Panc1 (cell line): ENCODE measurements at regions not wholly inside any gene's neighbourhood (a gene's known extent, or its start where the extent isn't known, plus 50 kb on each side); places are given as distances from the start of the nearest gene placed in this dataset.

Source experiments
- ATAC-seq: fragments of 200-7000 bp; cut with Tn5 transposase; 2 replicates; pipeline ENCODE4 v1.9.1; 2020; ENCODE audit warnings: mild to moderate bottlenecking, moderate library complexity
- BruUV-seq: library from RNA; stranded (reverse); fragments of 400-500 nt; replicated peaks from 2 replicates; lab custom pipeline; 2021; lab: Mats Ljungman, UMichigan
- CTCF ChIA-PET: fragments of 300-600 bp; sonication (Branson Sonifier 250); formaldehyde crosslinking; loops from one replicate; lab custom pipeline; 2022; ENCODE audit warnings: antibody characterized with exemption; lab: Charles Lee
- POLR2A ChIA-PET: fragments of 300-600 bp; sonication (Branson Sonifier 250); formaldehyde crosslinking; loops from one replicate; lab custom pipeline; 2022; ENCODE audit warnings: antibody characterized with exemption; lab: Charles Lee
- DNase-seq: peaks from one replicate; pipeline ENCODE4 v3.0.0-alpha.2; 2010; ENCODE audit warnings: low read depth, low spot score
- H3K27ac ChIP-seq: 2 replicates; pipeline ENCODE4 v1.5.1; 2011; ENCODE audit warnings: mild to moderate bottlenecking, low read length, inconsistent platforms
- H3K27me3 ChIP-seq: fragments of 200-500 bp; sonication (Bioruptor generic); 2 replicates; pipeline ENCODE4 v1.6.0; 2014; ENCODE audit warnings: low read length, inconsistent platforms; ENCODE audit not compliant: control insufficient read depth, insufficient read depth
- H3K36me3 ChIP-seq: fragments of 200-500 bp; sonication (Bioruptor generic); 2 replicates; pipeline ENCODE4 v1.5.1; 2014; ENCODE audit warnings: inconsistent platforms, mild to moderate bottlenecking, low read length, moderate library complexity; ENCODE audit not compliant: control insufficient read depth, insufficient read depth
- H3K4me1 ChIP-seq: 2 replicates; pipeline ENCODE4 v1.5.1; 2011; ENCODE audit warnings: inconsistent platforms, mild to moderate bottlenecking, low read length, moderate library complexity; ENCODE audit not compliant: control insufficient read depth, insufficient read depth
- H3K4me3 ChIP-seq, 2 experiments: 2 replicates each; pipeline ENCODE4 v1.5.1; 2011 to 2012; ENCODE audit warnings: low read depth in 2 of 2, low read length in 2 of 2, mild to moderate bottlenecking in 2 of 2, inconsistent platforms in 1 of 2, moderate library complexity in 1 of 2
- H3K9me3 ChIP-seq: fragments of 200-500 bp; sonication (Bioruptor generic); 2 replicates; pipeline ENCODE4 v1.5.1; 2014; ENCODE audit warnings: low read depth, mild to moderate bottlenecking, inconsistent platforms, low read length, moderate library complexity; ENCODE audit not compliant: control insufficient read depth, insufficient read depth
- POLR2AphosphoS5 ChIP-seq: IDR thresholded peaks from 2 replicates; pipeline ENCODE4 v1.6.1; 2012; ENCODE audit warnings: mild to moderate bottlenecking, low read depth, low read length, moderate library complexity
- REST ChIP-seq, 2 experiments: IDR thresholded peaks; 2 replicates each; pipeline ENCODE4 v1.6.1; 2011 to 2012; ENCODE audit warnings: low read depth in 2 of 2, control low read depth in 1 of 2, low read length in 1 of 2, mild to moderate bottlenecking in 1 of 2, moderate library complexity in 1 of 2; ENCODE audit not compliant: insufficient read depth in 1 of 2
- SIN3A ChIP-seq: IDR thresholded peaks from 2 replicates; pipeline ENCODE4 v1.6.1; 2012; ENCODE audit warnings: low read depth, mild to moderate bottlenecking, low read length, moderate library complexity, borderline replicate concordance; ENCODE audit not compliant: insufficient read depth
- TCF7L2 ChIP-seq: IDR thresholded peaks from 2 replicates; pipeline ENCODE4 v1.6.1; 2011; ENCODE audit warnings: mild to moderate bottlenecking, low read depth, low read length, inconsistent platforms
- in situ Hi-C: cut with HindIII; loops from 2 replicates; pipeline ENCODE4 v1.10.0; 2016; ENCODE audit warnings: low sequenced_read_pairs, low pct_unique_long_range_greater_than_20kb
- intact Hi-C: fragments of 100-400 bp; cut with micrococcal nuclease; formaldehyde crosslinking; loops from one replicate; pipeline ENCODE4 v1.10.0; 2022; ENCODE audit not compliant: unreplicated experiment
- TF ChIP-seq, protein P1 (sequence below): fragments of 450-650 bp; IDR thresholded peaks from 2 replicates; pipeline ENCODE4 v1.5.1; 2017; ENCODE audit warnings: mild to moderate bottlenecking

DNA sequence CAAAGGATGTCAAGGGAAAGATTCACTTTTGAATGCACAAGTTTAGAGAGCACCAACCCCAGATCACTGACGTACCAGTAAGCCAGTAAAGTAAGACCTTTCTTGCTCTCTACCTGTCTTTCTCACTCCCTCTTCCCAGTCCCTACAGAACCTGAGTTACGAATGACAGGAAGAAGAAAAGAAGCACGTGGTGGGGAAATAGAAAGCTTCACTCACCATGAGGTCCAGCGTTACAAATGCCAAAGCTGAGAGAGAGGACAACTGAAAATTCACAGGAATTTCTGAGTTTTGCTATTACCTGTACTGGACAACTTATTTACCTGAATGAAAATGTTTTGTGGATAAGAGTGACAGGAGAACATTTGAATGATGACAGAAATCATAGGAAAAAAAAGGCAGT lies 133.2 kb upstream of the GBE1 start:
- no TSS peak for BruUV-seq
- CTCF ChIA-PET, result no interaction called here

DNA sequence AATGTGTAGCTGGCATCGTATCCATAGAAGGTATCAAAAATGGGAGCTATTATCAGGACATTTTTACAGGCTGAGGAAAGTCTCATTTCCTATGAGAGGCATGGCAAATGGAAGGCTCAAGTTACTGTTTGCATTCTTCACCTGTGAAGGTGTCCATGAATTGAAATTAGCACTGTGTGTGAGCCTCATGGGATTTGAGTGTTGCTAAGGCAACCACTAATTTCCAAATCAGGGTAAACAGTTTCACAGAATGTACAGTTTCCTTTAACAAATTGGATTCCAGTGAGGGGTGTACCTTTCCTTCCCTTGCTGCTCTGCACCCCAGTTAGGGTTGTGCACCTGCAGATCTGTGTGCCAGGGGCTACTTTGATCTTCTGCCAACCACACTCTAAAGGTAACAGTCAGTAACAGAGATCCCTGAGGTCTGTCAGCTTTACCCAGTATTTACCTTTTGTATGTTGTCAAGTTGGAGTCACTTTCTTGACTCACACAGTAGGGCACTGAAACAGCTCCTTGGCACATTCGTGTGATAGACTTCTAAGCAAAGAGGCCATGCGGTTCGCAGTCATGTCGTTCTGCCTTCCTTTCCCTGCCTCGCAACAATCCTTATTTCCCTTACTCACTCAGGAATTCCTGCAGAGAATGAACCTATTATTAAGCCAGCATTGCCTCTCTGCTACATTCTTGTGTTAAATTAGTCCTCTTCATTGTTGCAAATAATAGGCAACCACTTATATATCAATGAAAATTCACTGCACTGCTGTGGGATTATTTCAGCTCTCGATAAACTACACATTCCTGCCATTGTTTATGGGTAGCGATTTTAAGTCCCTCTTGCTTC lies 129.8 kb upstream of the GBE1 start:
- H3K9me3 ChIP-seq, result no peaks in the 10 kb centered on the region
- DNase-seq (no peak), ATAC-seq (no peak)
- H3K4me3 ChIP-seq, result no peak overlapping the region
- in situ Hi-C loops (no loop called here), intact Hi-C loops (no loop called here)
- POLR2A ChIA-PET, result no interaction called here
- no peak overlapping the region for H3K27ac ChIP-seq
- no peaks in the 10 kb centered on the region for H3K36me3 ChIP-seq
- CTCF ChIA-PET, result no interaction called here
- TF ChIP-seq POLR2AphosphoS5, result no peak
- no peak for TF ChIP-seq TCF7L2
- TF ChIP-seq REST (IDR thresholded peaks at IDR 0.05; ENCODE audit: insufficient read depth in 1 of 2, low read depth in 2 of 2, low read length in 1 of 2), result no peak
- TF ChIP-seq SIN3A, result no peak
- TF ChIP-seq, protein P1, sequence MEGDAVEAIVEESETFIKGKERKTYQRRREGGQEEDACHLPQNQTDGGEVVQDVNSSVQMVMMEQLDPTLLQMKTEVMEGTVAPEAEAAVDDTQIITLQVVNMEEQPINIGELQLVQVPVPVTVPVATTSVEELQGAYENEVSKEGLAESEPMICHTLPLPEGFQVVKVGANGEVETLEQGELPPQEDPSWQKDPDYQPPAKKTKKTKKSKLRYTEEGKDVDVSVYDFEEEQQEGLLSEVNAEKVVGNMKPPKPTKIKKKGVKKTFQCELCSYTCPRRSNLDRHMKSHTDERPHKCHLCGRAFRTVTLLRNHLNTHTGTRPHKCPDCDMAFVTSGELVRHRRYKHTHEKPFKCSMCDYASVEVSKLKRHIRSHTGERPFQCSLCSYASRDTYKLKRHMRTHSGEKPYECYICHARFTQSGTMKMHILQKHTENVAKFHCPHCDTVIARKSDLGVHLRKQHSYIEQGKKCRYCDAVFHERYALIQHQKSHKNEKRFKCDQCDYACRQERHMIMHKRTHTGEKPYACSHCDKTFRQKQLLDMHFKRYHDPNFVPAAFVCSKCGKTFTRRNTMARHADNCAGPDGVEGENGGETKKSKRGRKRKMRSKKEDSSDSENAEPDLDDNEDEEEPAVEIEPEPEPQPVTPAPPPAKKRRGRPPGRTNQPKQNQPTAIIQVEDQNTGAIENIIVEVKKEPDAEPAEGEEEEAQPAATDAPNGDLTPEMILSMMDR, result no peak
- no peaks in the 10 kb centered on the region for H3K4me1 ChIP-seq
- BruUV-seq, result no TSS peak
- no peaks in the 10 kb centered on the region for H3K27me3 ChIP-seq

More for the DNA sequence above, 133.2 kb upstream of the GBE1 start:
- TF ChIP-seq TCF7L2, result no peak
- TF ChIP-seq SIN3A, result no peak
- POLR2A ChIA-PET, result no interaction called here
- Histone ChIP-seq H3K9me3 (no peaks in the 10 kb centered on the region), H3K27me3 (no peaks in the 10 kb centered on the region), H3K27ac (no peak overlapping the region), H3K4me3 (no peak overlapping the region), H3K4me1 (no peaks in the 10 kb centered on the region), H3K36me3 (no peaks in the 10 kb centered on the region)
- intact Hi-C loops, result no loop called here
- no peak for ATAC-seq
- in situ Hi-C loops, result no loop called here
- no peak for DNase-seq

DNA sequence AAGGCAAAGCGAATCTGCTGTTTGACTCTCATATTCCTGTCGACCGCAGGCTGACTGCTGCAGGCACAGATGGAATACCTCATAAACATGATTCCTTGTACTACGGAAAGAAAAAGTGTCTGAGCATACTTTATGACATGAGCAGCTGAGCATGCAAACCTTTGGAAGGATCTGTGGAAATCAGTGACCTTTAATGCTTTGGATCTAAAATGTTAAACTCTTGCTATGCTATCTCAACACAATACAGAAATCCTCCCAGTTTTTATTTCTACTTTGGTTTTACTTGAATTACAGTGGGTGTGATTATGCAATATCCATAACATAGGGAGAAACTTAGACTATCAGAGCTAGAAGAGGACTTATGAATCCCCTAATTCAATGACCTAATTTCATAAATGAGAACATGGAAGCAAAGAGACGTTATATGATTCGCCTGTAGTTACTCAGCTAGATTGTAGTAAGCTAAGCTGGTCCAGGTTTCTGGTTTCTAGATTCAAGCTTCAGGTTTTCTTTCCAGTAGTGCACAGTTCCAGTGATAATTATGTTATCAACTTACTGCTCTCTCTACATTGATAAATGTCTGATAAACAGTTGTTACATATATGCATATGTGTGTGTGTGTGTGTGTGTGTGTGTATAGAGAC lies 127.6 kb upstream of the GBE1 start:
- ChIA-PET CTCF (no interaction called here), POLR2A (no interaction called here)
- in situ Hi-C loops, result no loop called here
- intact Hi-C loops, result no loop called here
- no peak overlapping the region for H3K4me3 ChIP-seq
- no peaks in the 10 kb centered on the region for H3K36me3 ChIP-seq
- no peak overlapping the region for H3K27ac ChIP-seq
- ATAC-seq, result no peak
- no peak for DNase-seq
- H3K4me1 ChIP-seq, result no peaks in the 10 kb centered on the region
- H3K27me3 ChIP-seq, result no peaks in the 10 kb centered on the region
- no peak for TF ChIP-seq TCF7L2
- no peak for TF ChIP-seq SIN3A
- TF ChIP-seq, protein P1, result no peak
- TF ChIP-seq REST (IDR thresholded peaks at IDR 0.05; ENCODE audit: insufficient read depth in 1 of 2, low read depth in 2 of 2, low read length in 1 of 2), result no peak
- TF ChIP-seq POLR2AphosphoS5, result no peak
- BruUV-seq, result no TSS peak
- no peaks in the 10 kb centered on the region for H3K9me3 ChIP-seq
